K562 (cell line): ENCODE measurements at regions not wholly inside any gene's neighbourhood (a gene's known extent, or its start where the extent isn't known, plus 50 kb on each side); places are given as distances from the start of the nearest gene placed in this dataset.

Experiments
- ATAC-seq: fragments of 200-7000 bp; cut with Tn5 transposase; 3 replicates; pipeline ENCODE4 v1.9.1; 2020; ENCODE audit warnings: moderate library complexity
- BruUV-seq: library from RNA; stranded (reverse); fragments of 400-500 nt; replicated peaks from 2 replicates; lab custom pipeline; 2021; lab: Mats Ljungman, UMichigan
- CTCF ChIA-PET: fragments of 300-600 bp; formaldehyde crosslinking; extraction: SDS; loops from one replicate; lab custom pipeline; 2021; ENCODE audit warnings: low intra/inter-chr PET ratio; lab: Yijun Ruan, JAX
- POLR2A ChIA-PET: fragments of 300-600, 350-650 bp; sonication (Branson Sonifier 250); formaldehyde crosslinking; extraction: SDS; loops from one replicate; lab custom pipeline; 2021; ENCODE audit warnings: antibody characterized with exemption, inconsistent platforms; lab: Yijun Ruan, JAX
- DNase-seq, 4 experiments: peaks; one replicate each; pipeline versions ENCODE4 v3.0.0 to v3.0.0-alpha.2; 2011 to 2018; ENCODE audit warnings: low spot score in 3 of 4, mixed read lengths in 3 of 4; ENCODE audit errors: extremely low read depth in 1 of 4
- FAIRE-seq: peaks from 2 replicates; lab custom pipeline; 2011; peaks lifted over from hg19 to GRCh38; lab: Jason Lieb, UNC
- H2AFZ ChIP-seq: 2 replicates; pipeline ENCODE4 v1.6.0; 2011; ENCODE audit warnings: low read depth, low read length, control low read depth, inconsistent platforms
- H3K27ac ChIP-seq: fragments of 200-600 bp; 3 replicates; pipeline ENCODE4 v1.8.0; 2011; ENCODE audit warnings: low read depth, mild to moderate bottlenecking, control low read depth, inconsistent platforms, low read length, moderate library complexity, mixed read lengths; ENCODE audit errors: extremely low read depth
- H3K27me3 ChIP-seq, 2 experiments: fragments of 300-600 bp in 1 of 2; 2 replicates in 1 of 2; 3 replicates in 1 of 2; pipeline versions ENCODE4 v1.6.0 to v1.8.0; 2011; ENCODE audit warnings: inconsistent platforms in 2 of 2, low read length in 2 of 2, mild to moderate bottlenecking in 1 of 2, mixed read lengths in 1 of 2, moderate library complexity in 1 of 2; ENCODE audit not compliant: control insufficient read depth in 2 of 2, insufficient read depth in 2 of 2
- H3K36me3 ChIP-seq: fragments of 300-600 bp; 3 replicates; pipeline ENCODE4 v1.8.0; 2011; ENCODE audit warnings: mild to moderate bottlenecking, low read length, inconsistent platforms; ENCODE audit not compliant: control insufficient read depth, insufficient read depth
- H3K4me1 ChIP-seq, 2 experiments: fragments of 200-600 bp in 1 of 2; replicated peaks in 1 of 2; 2 replicates in 1 of 2; 3 replicates in 1 of 2; pipeline versions ENCODE4 v1.5.1 to v1.8.0; 2011; ENCODE audit warnings: inconsistent platforms in 2 of 2, low read length in 2 of 2, mild to moderate bottlenecking in 1 of 2, mixed read lengths in 1 of 2, moderate library complexity in 1 of 2; ENCODE audit not compliant: control insufficient read depth in 2 of 2, insufficient read depth in 2 of 2
- H3K4me2 ChIP-seq: 2 replicates; pipeline ENCODE4 v1.6.1; 2011; ENCODE audit warnings: low read length, control low read depth, inconsistent platforms, mixed read lengths; ENCODE audit not compliant: insufficient read depth
- H3K4me3 ChIP-seq: fragments of 200-600 bp; sonication (generic), shearing (Covaris generic); 2 replicates; pipeline ENCODE4 v1.5.1; 2016; ENCODE audit warnings: control low read depth, inconsistent platforms
- H3K79me2 ChIP-seq: fragments of 200-600 bp; 3 replicates; pipeline ENCODE4 v1.8.0; 2011; ENCODE audit warnings: low read length, inconsistent platforms; ENCODE audit not compliant: control insufficient read depth, insufficient read depth
- H3K9ac ChIP-seq, 2 experiments: 2 replicates each; pipeline versions ENCODE4 v1.6.0 to v1.6.1; 2011; ENCODE audit warnings: low read depth in 2 of 2, low read length in 2 of 2, control low read depth in 1 of 2, inconsistent platforms in 1 of 2, mild to moderate bottlenecking in 1 of 2, mixed read lengths in 1 of 2; ENCODE audit not compliant: insufficient read depth in 1 of 2
- H3K9me1 ChIP-seq: one replicate; pipeline ENCODE4 v1.6.0; 2011; ENCODE audit warnings: inconsistent platforms, mild to moderate bottlenecking, low read length, moderate library complexity; ENCODE audit not compliant: control insufficient read depth, insufficient read depth
- H3K9me3 ChIP-seq: replicated peaks from 2 replicates; pipeline ENCODE4 v1.5.1; 2011; ENCODE audit warnings: low read depth, low read length, inconsistent platforms; ENCODE audit not compliant: control insufficient read depth, insufficient read depth
- H4K20me1 ChIP-seq: replicated peaks from 2 replicates; pipeline ENCODE4 v1.6.1; 2011; ENCODE audit warnings: low read length, inconsistent platforms, mixed read lengths; ENCODE audit not compliant: control insufficient read depth, insufficient read depth
- ZNF3 ChIP-seq: fragments of 250-450 bp; sonication (Bioruptor Pico); IDR thresholded peaks from 2 replicates; pipeline ENCODE4 v1.5.0; 2021; ENCODE audit warnings: mild to moderate bottlenecking, moderate library complexity
- ZNF695 ChIP-seq: fragments of 450-650 bp; formaldehyde crosslinking; IDR thresholded peaks from 2 replicates; pipeline ENCODE4 v1.4.0; 2020; ENCODE audit warnings: mild to moderate bottlenecking, moderate library complexity
- ZNF79 ChIP-seq: fragments of 250-450 bp; sonication (Bioruptor Pico); IDR thresholded peaks from 2 replicates; pipeline ENCODE4 v1.4.0; 2020; ENCODE audit warnings: low read depth, mild to moderate bottlenecking, moderate library complexity
- WGBS: fragments of 100-300 bp; shearing (Covaris generic); methylation state at CpG from one replicate; pipeline ENCODE4 v1.1.6; 2016; ENCODE audit warnings: low coverage, mixed read lengths; ENCODE audit not compliant: insufficient coverage; ENCODE audit errors: missing lambda C conversion rate; 5-methylcytosine and 5-hydroxymethylcytosine counted together
- in situ Hi-C: fragments of 300-500 bp; cut with MboI; formaldehyde crosslinking; loops from 4 replicates; pipeline ENCODE4 v1.15.0; 2018; ENCODE audit warnings: inconsistent platforms, mixed read lengths
- intact Hi-C: fragments of 100-400 bp; cut with micrococcal nuclease; formaldehyde crosslinking; loops from 2 replicates; pipeline ENCODE4 v1.14.2; 2022
- TF ChIP-seq, protein P1 (sequence below): fragments of 450-650 bp; formaldehyde crosslinking; IDR thresholded peaks from 2 replicates; pipeline ENCODE4 v1.4.0; 2020; ENCODE audit warnings: mild to moderate bottlenecking, moderate library complexity
- TF ChIP-seq, protein P2 (sequence below), 2 experiments: fragments of 450-650 bp in 1 of 2; sonication (generic) in 1 of 2; formaldehyde crosslinking; conservative IDR thresholded peaks; 2 replicates each; pipeline versions ENCODE4 v1.4.0 to v1.8.1; 2020 to 2022; ENCODE audit warnings: mild to moderate bottlenecking in 1 of 2, missing genetic modification reagents in 1 of 2
- TF ChIP-seq, protein P3 (sequence below), 2 experiments: IDR thresholded peaks in 1 of 2; conservative IDR thresholded peaks in 1 of 2; 2 replicates each; pipeline ENCODE4 v1.6.1; 2016; ENCODE audit warnings: low read depth in 2 of 2, mild to moderate bottlenecking in 1 of 2, missing compliant biosample characterization in 1 of 2, missing genetic modification characterization in 1 of 2, moderate library complexity in 1 of 2
- TF ChIP-seq, protein P4 (sequence below): fragments of 250-450 bp; sonication (Bioruptor Pico); IDR thresholded peaks from 2 replicates; pipeline ENCODE4 v1.5.1; 2021; ENCODE audit warnings: mild to moderate bottlenecking

DNA sequence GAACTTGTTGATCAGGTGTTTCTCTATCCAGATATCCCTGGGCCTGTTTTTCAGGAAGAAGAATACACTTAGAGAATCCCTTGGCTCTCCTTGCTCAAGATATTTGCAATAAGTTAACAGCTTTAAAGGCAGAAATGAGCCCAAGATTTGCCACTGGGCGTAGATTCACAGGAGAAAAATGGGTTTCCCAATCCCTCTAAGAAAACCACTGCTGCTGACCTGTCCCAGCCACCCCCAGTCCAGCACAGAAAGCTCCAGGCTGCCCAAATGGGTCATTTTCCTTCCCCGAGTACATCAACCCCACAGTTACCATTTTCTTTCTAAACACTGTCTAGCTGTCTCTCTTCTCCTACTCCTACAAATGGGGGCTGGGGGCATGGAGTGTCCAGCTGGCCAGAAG lies 67.3 kb downstream of the ANKRD60 start:
- Histone ChIP-seq H3K27ac (no peak overlapping the region), H3K4me1 (no peaks in the 10 kb centered on the region), H3K9me3 (no peaks in the 10 kb centered on the region), H3K9me1 (no peaks in the 10 kb centered on the region), H4K20me1 (no peaks in the 10 kb centered on the region), H3K4me2 (no peak overlapping the region), H2AFZ (no peak overlapping the region), H3K9ac (no peak overlapping the region), H3K4me3 (no peak overlapping the region), H3K36me3 (no peaks in the 10 kb centered on the region), H3K79me2 (no peaks in the 10 kb centered on the region), H3K27me3 (peaks cover 17 to 60% of the 10 kb centered on the region in 2 experiments)
- FAIRE-seq: no peak
- BruUV-seq: no TSS peak
- TF ChIP-seq ZNF79: no peak
- 0% methylated on average over 2 of the region's 2 CpGs for WGBS
- in situ Hi-C loops (no loop called here), intact Hi-C loops (no loop called here)
- DNase-seq: no peak
- ChIA-PET POLR2A (interaction anchor here (0.6 kb wide), 1 partner anchor 531 kb away, joined by 3 read pairs; no protein-coding TSS in a partner anchor), CTCF (no interaction called here)
- no peak for ATAC-seq

DNA sequence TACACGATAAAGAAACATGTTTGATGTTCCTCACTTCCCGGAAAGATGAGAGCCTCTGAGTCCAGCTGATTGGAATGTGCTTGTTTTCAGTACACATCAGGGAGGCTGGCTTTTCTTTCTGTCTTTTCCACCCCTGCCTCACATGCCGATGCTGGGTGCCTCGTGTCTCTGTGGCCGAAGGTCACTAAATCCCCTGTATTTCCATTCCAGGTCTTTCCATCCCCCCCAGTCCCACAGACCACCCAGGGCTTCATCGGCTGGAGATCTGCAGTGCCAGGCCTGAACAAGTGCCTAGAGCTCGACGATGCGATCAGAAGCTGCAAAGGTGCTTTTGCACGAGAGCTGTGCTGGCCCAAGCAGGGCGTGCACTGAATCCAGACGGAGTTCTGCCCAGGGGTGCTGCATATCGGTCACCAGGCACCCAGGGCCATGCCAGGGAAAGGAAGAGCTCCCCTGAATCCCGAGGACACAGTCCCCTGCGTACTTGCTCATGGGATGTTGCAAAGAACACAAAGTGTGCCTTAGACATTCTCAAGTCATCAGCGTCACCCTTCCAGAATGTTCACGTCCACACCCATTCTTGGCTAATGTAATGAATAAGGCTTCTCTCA lies 67.9 kb downstream of the ANKRD60 start:
- Histone ChIP-seq H3K4me2 (no peak overlapping the region), H3K79me2 (no peaks in the 10 kb centered on the region), H4K20me1 (no peaks in the 10 kb centered on the region), H3K9me1 (no peaks in the 10 kb centered on the region), H3K4me3 (no peak overlapping the region), H3K4me1 (no peaks in the 10 kb centered on the region), H3K27me3 (peaks cover 14 to 61% of the 10 kb centered on the region in 2 experiments; a peak in 4 of 5 replicates), H3K36me3 (no peaks in the 10 kb centered on the region), H3K27ac (no peak overlapping the region), H3K9me3 (no peaks in the 10 kb centered on the region), H2AFZ (no peak overlapping the region), H3K9ac (no peak overlapping the region)
- in situ Hi-C loops: no loop called here
- FAIRE-seq: no peak
- ATAC-seq: no peak
- no peak for DNase-seq
- POLR2A ChIA-PET: no interaction called here
- WGBS: under 1% methylated on average over 17 of the region's 17 CpGs
- CTCF ChIA-PET: no interaction called here
- BruUV-seq: no TSS peak
- intact Hi-C loops: no loop called here
- TF ChIP-seq, protein P1, sequence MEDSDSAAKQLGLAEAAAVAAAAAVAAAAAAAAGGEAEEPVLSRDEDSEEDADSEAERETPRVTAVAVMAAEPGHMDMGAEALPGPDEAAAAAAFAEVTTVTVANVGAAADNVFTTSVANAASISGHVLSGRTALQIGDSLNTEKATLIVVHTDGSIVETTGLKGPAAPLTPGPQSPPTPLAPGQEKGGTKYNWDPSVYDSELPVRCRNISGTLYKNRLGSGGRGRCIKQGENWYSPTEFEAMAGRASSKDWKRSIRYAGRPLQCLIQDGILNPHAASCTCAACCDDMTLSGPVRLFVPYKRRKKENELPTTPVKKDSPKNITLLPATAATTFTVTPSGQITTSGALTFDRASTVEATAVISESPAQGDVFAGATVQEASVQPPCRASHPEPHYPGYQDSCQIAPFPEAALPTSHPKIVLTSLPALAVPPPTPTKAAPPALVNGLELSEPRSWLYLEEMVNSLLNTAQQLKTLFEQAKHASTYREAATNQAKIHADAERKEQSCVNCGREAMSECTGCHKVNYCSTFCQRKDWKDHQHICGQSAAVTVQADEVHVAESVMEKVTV: no peak
- TF ChIP-seq ZNF3: no peak
- TF ChIP-seq ZNF695: no peak
- TF ChIP-seq, protein P2, sequence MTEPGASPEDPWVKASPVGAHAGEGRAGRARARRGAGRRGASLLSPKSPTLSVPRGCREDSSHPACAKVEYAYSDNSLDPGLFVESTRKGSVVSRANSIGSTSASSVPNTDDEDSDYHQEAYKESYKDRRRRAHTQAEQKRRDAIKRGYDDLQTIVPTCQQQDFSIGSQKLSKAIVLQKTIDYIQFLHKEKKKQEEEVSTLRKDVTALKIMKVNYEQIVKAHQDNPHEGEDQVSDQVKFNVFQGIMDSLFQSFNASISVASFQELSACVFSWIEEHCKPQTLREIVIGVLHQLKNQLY (CRISPR knock-in tag; conservative IDR thresholded peaks at IDR 0.05): no peak
- TF ChIP-seq, protein P3, sequence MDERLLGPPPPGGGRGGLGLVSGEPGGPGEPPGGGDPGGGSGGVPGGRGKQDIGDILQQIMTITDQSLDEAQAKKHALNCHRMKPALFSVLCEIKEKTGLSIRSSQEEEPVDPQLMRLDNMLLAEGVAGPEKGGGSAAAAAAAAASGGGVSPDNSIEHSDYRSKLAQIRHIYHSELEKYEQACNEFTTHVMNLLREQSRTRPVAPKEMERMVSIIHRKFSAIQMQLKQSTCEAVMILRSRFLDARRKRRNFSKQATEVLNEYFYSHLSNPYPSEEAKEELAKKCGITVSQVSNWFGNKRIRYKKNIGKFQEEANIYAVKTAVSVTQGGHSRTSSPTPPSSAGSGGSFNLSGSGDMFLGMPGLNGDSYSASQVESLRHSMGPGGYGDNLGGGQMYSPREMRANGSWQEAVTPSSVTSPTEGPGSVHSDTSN (CRISPR knock-in tag; IDR thresholded peaks at IDR 0.05; ENCODE audit: low read depth): no peak
- TF ChIP-seq, protein P3 (tag; conservative IDR thresholded peaks at IDR 0.05; ENCODE audit: low read depth): no peak
- TF ChIP-seq, protein P4, sequence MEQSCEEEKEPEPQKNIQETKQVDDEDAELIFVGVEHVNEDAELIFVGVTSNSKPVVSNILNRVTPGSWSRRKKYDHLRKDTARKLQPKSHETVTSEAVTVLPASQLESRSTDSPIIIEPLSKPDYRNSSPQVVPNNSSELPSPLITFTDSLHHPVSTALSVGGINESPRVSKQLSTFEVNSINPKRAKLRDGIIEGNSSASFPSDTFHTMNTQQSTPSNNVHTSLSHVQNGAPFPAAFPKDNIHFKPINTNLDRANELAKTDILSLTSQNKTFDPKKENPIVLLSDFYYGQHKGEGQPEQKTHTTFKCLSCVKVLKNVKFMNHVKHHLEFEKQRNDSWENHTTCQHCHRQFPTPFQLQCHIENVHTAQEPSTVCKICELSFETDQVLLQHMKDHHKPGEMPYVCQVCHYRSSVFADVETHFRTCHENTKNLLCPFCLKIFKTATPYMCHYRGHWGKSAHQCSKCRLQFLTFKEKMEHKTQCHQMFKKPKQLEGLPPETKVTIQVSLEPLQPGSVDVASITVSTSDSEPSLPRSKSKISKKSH (CRISPR knock-in tag): no peak
